Left colon (tissue), 2 donors: ENCODE measurements at regions not wholly inside any gene's neighbourhood (a gene's known extent, or its start where the extent isn't known, plus 50 kb on each side); places are given as distances from the start of the nearest gene placed in this dataset.
"Not testable (repeated sequence)": the region's sequence is repeated elsewhere in the genome, so short reads cannot be mapped to it uniquely, and the experiment has no call there.

Experiments
- ATAC-seq: fragments of 200-7000 bp; cut with Tn5 transposase; one replicate; pipeline ENCODE4 v1.9.1; 2020; ENCODE audit warnings: mild to moderate bottlenecking, moderate library complexity
- DNase-seq, 2 donors: peaks; one replicate each; pipeline ENCODE4 v3.0.0-alpha.2; 2020
- intact Hi-C, 2 donors: fragments of 100-400 bp; cut with DNase I in 1 of 2; cut with micrococcal nuclease in 1 of 2; formaldehyde crosslinking; loops; one replicate each; pipeline versions ENCODE4 v1.11.2 to v1.14.0; 2022; cut with DNase I, micrococcal nuclease
- donor health status: DM: no; HTN: no; CAD: no.
- donor health status: DM: yes; HTN: yes; CAD: no.

DNA sequence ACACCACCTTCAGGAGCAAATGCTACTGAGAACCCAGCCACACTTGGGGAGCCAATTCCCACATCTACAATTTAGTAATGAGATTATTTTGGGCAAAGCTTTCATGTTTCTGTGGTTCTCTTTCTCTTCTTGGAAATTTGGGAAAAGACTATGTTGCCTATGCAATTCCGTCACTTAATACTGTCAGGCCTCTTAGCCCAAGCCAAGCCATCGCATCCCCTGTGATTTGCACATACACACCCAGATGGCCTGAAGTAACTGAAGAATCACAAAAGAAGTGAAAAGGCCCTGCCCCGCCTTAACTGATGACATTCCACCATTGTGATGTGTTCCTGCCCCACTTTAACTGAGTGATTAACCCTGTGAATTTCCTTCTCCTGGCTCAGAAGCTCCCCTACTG is 153.4 kb upstream of the NANOGP8 start:
- ATAC-seq, intact Hi-C loops: not testable (repeated sequence)

DNA sequence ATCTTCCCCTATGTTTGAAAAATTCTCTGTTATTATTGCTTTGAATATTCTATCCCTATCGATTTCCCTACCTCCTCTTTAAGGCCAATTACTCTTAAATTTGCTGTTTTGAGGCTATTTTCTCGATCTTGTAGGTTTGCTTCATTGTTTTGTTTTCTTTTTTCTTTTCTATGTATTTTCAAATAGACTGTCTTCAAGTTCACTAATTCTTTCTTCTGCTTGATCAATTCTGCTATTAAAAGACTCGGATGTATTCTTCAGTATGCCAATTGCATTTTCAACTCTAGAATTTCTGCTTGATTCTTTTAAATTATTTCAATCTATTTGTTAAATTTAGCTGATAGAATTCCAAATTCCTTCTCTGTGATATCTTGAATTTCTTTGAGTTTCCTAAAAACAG is 144.0 kb upstream of the NANOGP8 start:
- no peak for ATAC-seq
- intact Hi-C loops = no loop called here

More for the DNA sequence above, 153.4 kb upstream of the NANOGP8 start:
- not testable (repeated sequence) for DNase-seq

DNA sequence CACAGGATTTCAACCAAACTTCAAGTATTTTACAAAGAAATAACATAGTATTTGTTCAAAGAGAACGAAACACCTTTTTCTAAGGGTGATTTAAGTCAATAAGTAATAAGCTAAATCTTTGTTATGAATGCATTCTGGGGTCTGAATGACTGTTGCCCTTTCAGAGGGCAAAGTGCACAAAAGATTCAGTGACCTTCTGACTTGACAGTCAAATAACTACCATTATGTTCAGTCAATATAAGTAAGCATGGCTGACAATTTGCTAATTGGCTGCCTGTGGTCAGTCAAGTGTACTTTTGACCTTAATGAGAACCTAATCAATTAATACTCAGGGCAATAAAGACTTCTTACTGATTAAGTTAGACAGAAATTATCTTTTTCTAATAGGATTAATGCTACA is 133.1 kb upstream of the NANOGP8 start:
- no peak for ATAC-seq
- intact Hi-C loops = no loop called here
- no peak for DNase-seq

More for the DNA sequence above, 144.0 kb upstream of the NANOGP8 start:
- no peak for DNase-seq

DNA sequence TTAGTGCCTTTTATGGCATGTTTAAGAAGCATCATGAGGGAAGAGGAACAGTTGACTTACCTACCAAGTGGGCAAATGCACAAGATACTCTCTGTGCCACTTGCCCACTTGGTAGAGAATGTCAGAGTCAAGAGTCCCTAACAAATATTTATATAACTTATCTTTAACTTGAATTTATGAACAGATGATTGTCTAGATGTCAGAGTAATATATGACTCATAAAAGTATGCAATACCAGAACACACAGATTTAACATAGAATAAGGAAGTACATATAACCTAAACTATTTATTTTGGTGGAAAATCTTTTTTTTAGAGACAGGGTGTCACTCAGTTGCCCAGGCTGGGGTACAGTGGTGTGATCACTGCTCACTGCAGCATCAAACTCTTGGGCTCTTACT is 130.0 kb upstream of the NANOGP8 start:
- ATAC-seq (peak; percentile 59), DNase-seq (no peak)
- intact Hi-C loops = no loop called here

DNA sequence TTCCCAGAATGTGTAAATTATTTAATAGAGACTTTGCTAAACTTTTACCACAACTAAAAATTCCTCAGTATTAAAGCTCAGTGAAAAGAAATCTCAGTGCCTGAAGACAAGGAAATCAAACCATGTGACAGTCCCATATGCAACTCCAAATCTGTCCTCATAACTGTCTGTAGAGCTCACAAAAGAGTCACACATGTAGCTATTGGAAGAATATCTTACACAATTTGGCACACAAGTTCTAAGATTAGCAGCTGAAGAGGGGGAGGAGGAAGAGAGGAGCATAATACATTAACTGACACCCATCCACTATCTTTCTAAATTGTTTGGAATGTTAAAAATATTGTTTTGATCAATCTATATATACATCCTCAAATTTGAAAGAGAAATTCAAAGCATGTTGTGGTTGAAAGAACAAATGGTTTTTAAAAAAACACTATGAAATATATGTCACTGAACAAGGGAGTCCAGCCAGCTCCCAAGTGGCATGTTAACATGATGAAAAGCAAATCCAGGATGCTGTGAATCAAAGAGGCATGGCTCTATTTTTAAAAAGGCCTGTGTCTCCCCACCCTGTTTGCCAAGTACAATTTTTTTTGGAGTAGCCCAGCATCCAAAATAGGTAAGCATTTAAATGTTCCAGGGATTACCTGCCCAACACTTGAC is 126.3 kb upstream of the NANOGP8 start:
- intact Hi-C loops = no loop called here
- no peak for DNase-seq
- no peak for ATAC-seq

DNA sequence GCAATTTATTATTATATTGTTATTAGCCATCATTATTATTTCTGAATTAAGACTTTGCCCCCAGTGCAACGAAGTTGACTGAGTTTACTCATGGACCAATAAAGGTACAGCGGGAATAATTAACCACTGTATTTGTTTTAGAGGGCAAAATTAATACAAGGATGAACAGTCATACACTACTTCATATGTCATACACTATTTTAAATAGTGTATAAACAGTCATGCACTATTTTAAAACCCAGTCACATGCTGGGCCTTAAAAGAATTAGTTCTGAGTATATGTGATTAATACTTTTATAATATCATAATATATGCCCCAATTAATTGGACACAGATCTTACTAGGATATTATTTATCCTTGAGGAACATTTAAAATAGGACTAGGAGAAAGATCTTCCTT is 125.3 kb upstream of the NANOGP8 start:
- intact Hi-C loops = no loop called here
- DNase-seq (no peak), ATAC-seq (no peak)

DNA sequence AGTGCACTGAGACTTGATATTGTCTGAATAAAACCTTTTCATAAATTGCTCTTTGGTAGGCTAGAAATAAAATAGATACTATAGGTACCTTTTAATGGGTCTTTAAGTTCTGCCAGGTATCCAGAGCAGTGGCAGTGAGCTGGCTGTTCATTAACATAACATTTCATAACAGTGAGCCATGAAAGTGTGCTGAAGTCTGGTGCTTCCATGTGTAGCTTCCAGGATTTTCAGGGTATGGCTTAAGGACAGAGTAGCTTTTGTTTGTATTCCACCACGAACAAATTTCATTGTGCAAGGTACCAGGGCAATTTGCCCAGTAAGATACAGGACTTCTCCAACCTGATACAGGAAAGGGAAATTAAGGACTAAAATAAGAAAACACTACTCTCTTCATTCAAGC is 124.7 kb upstream of the NANOGP8 start:
- DNase-seq = no peak
- no peak for ATAC-seq
- intact Hi-C loops = no loop called here

DNA sequence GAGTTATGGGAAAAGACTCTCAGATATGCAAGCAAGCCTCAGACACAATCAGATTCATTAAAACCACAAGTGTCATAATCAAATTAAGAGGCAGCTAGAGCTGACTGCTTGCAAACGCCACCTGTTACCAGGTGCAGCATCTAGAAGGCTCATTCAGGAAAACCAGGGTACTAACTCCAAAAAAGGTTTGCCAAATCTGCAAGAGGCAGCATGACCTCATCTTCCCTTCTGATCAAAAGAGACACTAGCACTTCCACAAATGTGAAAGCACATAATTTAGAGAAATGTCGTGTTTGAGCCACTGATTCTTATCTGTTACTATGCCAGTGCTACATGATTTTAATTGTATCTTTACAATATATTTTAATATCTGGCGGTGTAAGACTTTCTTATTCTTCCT is 123.3 kb upstream of the NANOGP8 start:
- ATAC-seq = no peak

DNA sequence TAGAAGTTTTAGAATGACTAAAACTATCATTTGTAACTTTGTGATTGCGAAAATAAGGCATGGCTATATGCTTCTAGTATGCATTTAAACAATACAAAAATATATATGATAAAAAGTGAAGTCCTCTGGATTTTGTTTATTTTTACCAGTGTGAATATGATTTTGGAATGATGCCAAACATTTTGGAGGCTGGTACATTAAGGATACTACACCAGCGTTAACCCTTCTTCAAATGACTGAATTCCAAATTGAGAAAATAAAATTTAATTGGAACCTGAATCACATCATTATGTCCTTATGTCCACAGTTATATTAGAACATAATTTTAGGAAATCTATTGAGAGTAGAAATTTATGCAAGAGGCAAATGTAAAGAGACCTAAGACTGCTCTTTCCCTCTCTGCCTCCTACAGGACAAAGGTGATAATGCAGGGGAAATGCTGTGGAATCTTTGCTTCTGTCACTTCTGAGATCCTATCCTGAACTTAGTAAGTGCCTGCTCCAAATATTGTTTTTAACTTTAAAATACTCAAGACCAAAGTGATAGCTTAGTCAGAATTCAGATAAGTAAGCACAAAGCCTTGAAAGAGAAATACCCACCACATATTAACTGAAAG is 121.1 kb upstream of the NANOGP8 start:
- ATAC-seq (no peak), DNase-seq (no peak)
- intact Hi-C loops = no loop called here

More for the DNA sequence above, 123.3 kb upstream of the NANOGP8 start:
- intact Hi-C loops = no loop called here
- no peak for DNase-seq

DNA sequence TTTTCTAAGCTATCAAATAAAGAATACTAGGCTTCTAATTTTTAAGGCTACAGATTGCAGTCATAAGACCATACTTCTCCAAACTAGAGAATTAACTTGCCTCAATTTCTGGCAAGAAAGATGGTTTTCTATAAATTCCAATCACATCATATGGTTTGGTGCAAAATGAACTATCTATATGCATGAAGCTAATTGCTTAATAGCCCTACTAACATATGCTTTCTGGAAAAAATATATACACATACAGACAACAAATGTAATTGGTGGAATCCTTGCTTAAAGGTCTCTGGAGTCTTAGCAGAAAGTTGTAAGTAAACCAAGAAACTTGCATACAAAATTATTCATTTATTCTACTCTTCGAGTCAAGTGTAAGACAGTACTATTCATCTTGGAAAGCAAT is 113.1 kb upstream of the NANOGP8 start:
- ATAC-seq = no peak
- intact Hi-C loops = no loop called here
- DNase-seq = no peak

DNA sequence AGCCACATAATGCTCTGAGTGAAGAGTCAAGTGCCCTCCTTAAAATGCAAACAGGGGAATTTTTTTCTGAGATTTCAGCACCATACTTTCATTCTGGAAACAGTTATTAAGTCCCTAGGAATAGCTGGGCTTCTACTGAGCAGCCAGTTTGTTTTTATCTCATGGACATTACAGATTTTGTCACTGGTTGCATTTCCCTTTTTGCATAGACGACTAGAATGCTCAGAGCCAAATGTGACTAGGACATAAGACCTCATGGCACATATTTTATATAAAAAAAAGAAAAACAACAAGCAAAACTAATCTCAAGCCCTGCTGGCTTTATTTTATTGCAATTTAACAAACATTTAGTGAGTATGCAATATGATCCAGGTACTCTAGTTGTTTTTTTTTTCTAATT is 112.7 kb upstream of the NANOGP8 start:
- intact Hi-C loops = no loop called here
- ATAC-seq (no peak), DNase-seq (no peak)

DNA sequence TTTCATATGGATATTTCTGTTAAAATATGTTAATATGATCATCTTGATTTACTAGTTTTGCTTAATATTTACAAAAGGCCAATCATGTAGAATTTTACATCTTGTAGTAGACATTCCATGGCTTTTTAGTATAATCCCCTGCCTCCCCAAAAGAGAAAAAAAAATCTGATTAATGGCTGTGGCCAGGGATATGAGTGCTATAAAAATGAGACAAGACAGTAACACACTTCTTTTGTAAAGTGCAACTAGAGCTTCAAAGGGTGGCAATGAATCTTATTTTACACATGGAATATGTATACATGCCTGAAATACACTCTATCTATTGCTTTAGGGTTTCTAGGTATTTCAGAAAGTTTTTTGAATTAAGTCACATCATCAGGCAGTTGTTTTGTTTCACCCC is 112.2 kb upstream of the NANOGP8 start:
- ATAC-seq (no peak), DNase-seq (no peak)
- intact Hi-C loops = no loop called here

DNA sequence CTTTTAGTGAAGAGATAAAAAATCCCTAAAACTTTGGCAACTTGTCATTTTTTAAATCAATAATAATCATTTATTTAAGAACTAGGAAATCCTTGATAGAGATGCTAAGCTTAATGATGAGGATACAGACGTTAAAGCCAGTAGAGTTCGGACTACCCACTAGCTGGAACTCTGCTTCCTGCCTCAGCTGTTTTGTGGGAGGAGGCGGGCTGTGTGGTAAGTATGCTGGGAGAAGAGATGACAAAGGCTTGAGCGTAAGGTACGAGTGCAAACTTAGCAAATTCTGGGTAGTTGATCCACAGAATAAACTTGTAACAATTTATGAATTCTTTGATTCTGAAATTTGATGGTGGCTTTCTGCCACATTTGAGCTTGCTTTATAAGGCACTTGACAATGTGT is 111.2 kb upstream of the NANOGP8 start:
- intact Hi-C loops = no loop called here
- DNase-seq (no peak), ATAC-seq (no peak)

DNA sequence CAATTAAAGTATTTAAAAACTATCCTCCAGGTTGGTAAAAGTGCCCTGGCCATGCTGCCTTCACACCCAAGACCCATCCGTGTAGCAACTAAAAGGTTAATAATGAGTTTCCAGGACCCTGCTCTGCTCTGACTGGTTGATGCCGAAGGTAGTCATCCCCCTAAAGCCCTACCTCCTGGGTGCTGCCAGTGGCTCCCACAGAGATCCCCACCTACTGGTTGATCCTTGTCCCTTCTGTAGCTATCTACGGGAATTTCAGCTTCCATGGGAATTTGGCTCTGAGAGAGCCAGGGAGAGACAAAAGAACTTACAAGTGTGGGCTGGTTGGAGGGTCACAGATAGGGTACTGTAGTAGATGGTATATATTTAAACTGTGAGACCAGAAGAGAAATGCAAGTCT is 110.6 kb upstream of the NANOGP8 start:
- intact Hi-C loops = no loop called here
- no peak for DNase-seq
- no peak for ATAC-seq

DNA sequence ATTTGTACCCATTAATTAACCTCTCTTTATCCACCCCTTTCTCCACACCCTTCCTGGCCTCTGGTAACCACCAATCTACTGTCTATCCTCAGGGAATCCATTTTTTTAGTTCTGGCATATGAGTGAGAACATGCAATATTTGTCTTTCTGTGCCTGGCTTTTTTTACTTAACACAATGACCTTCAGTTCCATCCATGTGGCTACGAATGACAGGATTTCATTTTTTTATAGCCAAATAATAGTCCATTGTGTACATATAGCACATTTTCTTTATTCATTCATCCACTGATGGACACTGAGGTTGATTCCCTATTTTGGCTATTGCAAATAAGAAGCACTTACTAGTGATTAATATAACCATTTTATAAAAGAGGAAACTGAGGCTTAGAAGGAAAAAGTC is 109.9 kb upstream of the NANOGP8 start:
- ATAC-seq (no peak), DNase-seq (no peak)
- intact Hi-C loops = no loop called here

DNA sequence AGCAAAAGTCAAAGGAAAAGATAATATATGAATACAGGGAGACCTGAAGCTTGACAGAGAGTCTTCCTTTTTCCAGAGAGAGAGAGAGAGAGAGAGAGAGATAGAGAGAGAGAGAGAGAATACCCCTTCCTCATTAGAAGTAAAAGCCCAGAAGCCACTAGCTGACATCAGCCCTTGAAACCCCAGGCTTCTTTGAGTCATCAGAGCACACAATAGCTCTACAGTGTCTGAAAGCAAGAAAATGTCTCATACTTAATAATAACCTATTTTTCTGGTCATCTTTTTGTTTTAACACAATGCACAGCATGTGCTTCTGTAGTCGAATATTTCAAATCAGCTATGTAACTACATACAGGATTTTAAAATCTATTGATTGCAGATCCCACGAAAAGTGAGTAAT is 109.2 kb upstream of the NANOGP8 start:
- intact Hi-C loops = no loop called here
- DNase-seq (no peak), ATAC-seq (no peak)

DNA sequence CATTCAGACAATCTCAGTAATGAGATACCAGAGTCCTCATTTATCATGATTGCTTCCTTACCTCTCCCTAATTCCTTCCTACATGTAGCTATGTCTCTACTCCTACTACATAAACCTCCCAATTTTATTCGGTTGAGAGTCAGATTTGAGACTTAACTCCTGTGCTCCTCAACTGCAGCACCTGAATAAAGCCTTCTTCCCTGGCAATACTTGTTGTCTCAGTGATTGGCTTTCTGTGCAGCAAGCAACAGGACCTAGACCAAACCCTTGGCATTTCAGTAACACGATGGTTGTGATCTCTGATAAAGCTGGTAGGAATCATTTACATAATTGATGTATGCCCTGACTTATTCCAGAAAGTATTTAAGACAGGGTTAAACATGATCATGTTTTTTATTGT is 106.7 kb upstream of the NANOGP8 start:
- DNase-seq = no peak
- intact Hi-C loops = no loop called here
- ATAC-seq = no peak

DNA sequence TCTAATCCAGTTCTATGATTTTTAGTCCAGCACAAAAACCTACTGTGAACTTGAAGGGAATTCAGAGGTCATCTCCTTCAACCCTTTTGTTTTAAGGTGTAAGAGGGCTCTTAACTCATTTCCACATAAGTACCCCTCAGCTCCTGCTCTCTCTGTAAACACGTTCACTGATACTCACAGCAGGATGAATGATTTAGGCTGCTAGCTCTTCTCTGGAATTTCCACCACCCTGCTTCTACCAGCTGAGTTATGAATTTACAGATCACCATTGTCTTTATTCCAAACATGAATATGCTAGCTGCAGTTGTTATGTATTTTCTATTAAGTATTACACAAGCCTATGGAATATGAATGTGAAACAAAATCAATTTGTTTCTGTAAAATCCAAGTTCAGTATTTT is 101.3 kb upstream of the NANOGP8 start:
- no peak for ATAC-seq
- intact Hi-C loops = no loop called here
- DNase-seq = no peak

DNA sequence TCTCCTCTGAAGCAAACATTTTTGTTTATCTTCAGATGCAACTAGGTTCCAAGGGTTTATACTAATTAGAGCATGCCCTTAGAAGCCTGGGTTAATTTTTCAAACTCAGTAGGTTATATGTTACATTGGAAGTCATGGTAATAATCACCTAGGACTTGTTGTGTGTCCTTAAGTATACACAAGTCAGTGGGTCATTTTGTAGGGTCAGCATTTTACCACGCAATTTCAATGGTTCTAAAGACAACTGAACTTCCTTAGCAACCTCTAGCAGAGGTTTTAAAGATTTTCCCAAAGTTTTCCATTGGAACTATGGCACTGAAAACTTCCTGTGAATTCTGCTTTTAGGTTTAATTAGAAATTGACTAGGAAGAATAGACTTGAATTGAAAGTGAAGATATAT is 99.6 kb upstream of the NANOGP8 start:
- ATAC-seq (no peak), DNase-seq (no peak)
- intact Hi-C loops = no loop called here

DNA sequence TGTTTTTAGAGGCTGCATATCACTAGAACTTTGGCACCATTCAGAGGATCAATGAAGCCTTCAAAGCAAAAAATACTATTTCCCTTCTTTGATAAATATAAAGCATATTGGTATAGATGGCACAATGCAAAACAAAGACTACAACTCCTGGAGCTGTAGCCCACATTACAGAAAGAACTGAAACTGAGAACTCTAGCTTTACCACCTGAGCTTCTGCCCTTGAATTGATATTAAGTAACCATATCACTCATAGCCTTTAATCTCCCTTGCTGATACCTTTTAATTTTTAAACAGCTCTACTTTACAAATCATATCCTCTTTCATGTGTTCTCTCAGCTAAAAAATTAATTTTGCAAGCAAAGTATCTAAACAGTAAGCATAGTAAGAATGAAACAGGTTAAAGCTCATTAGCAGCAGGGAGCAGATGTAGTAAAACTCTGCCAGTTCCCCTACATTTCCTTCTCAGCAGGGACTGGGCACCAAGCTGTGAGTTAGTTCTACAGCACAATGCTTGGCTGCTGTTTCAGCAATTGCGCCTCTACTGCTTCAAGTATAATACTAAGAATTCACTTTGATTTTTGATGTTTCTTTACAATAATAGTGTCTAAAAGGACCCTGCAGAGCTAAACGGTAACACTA is 97.9 kb upstream of the NANOGP8 start:
- ATAC-seq (no peak), DNase-seq (no peak)
- intact Hi-C loops = no loop called here

DNA sequence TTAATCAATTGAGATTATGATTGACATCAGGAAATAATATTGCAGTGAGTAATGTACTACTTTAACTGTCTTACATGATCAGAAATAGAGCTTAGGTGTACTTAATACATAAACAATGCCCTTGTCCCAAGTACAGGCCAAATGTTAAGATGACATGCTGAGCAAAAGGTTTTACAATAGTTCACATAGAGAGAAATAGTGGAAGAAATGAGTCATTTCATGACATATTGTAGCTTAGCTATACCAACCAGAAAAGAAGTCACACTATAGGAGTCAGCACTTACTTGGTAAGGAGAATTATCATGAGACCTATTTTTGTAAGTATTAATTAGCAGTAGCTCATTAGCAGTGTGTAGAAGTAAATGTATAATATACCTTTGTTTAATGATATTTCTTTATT is 96.4 kb upstream of the NANOGP8 start:
- ATAC-seq (no peak), DNase-seq (no peak)

More for the DNA sequence above, 96.4 kb upstream of the NANOGP8 start:
- intact Hi-C loops = no loop called here
